ENCODE measurements at regions not wholly inside any gene's neighbourhood (a gene's known extent, or its start where the extent isn't known, plus 50 kb on each side); places are given as distances from the start of the nearest gene placed in this dataset.
"Not testable (repeated sequence)": the region's sequence is repeated elsewhere in the genome, so short reads cannot be mapped to it uniquely, and the experiment has no call there.

GRCh38 chr1:5140962-5141361, 486.6 kb downstream of the AJAP1 start:
- TF ChIP-seq CTCF (IDR thresholded peaks at IDR 0.05; ENCODE audit: low read depth, low read length) = no peak
- DNase-seq (ENCODE audit: extremely low read depth, low read depth) = no peak

- no peak for DNase-seq (ENCODE audit: extremely low read depth, low read depth)
- no peak for TF ChIP-seq CTCF (IDR thresholded peaks at IDR 0.05; ENCODE audit: low read depth, low read length)
These were observed 485.7 kb downstream of the AJAP1 start for GRCh38 chr1:5140136-5140535.

- TF ChIP-seq CTCF (IDR thresholded peaks at IDR 0.05; ENCODE audit: low read depth, low read length) = no peak
- no peak for DNase-seq (ENCODE audit: extremely low read depth, low read depth)
These were observed 475.4 kb downstream of the AJAP1 start for GRCh38 chr1:5129746-5130355.

- no peak for DNase-seq (ENCODE audit: extremely low read depth, low read depth)
- no peak for TF ChIP-seq CTCF (IDR thresholded peaks at IDR 0.05; ENCODE audit: low read depth, low read length)
These were observed 470.8 kb downstream of the AJAP1 start for GRCh38 chr1:5125208-5125607.

GRCh38 chr1:5120559-5120958, 466.1 kb downstream of the AJAP1 start:
- no peak for TF ChIP-seq CTCF (IDR thresholded peaks at IDR 0.05; ENCODE audit: low read depth, low read length)
- no peak for DNase-seq (ENCODE audit: extremely low read depth, low read depth)

- DNase-seq (ENCODE audit: extremely low read depth, low read depth) = no peak
- TF ChIP-seq CTCF (IDR thresholded peaks at IDR 0.05; ENCODE audit: low read depth, low read length) = no peak
These were observed 465.2 kb downstream of the AJAP1 start for GRCh38 chr1:5119366-5120234.

- not testable (repeated sequence) for DNase-seq (ENCODE audit: extremely low read depth, low read depth)
These were observed 464.4 kb downstream of the AJAP1 start for GRCh38 chr1:5118771-5119170.

GRCh38 chr1:5118292-5118691, 463.9 kb downstream of the AJAP1 start:
- not testable (repeated sequence) for DNase-seq (ENCODE audit: extremely low read depth, low read depth)

Data from AG09319 (cell line).